GM21723 (cell line): ENCODE measurements at regions not wholly inside any gene's neighbourhood (a gene's known extent, or its start where the extent isn't known, plus 50 kb on each side); places are given as distances from the start of the nearest gene placed in this dataset.

Experiments
- ATAC-seq: cut with Tn5 transposase; IDR thresholded peaks from one replicate; pipeline ENCODE4 v1.9.1; 2021; ENCODE audit warnings: mild to moderate bottlenecking, moderate library complexity; ENCODE audit not compliant: unreplicated experiment

GRCh38 chr9:90979138-90979551 is 177.5 kb downstream of the SYK start:
- ATAC-seq: no peak

GRCh38 chr9:90979639-90980038 is 178.0 kb downstream of the SYK start:
- ATAC-seq: no peak

GRCh38 chr9:90981726-90982125 is 180.1 kb downstream of the SYK start:
- no peak for ATAC-seq

- ATAC-seq: no peak
These were observed 181.8 kb downstream of the SYK start for GRCh38 chr9:90983394-90983793.

GRCh38 chr9:90985631-90986030 is 184.0 kb downstream of the SYK start:
- ATAC-seq: no peak

GRCh38 chr9:90986161-90986560 is 184.5 kb downstream of the SYK start:
- no peak for ATAC-seq

GRCh38 chr9:90987566-90987965 is 185.9 kb downstream of the SYK start:
- ATAC-seq: no peak

GRCh38 chr9:90988318-90988717 is 186.7 kb downstream of the SYK start:
- no peak for ATAC-seq

GRCh38 chr9:90991953-90992352 is 190.3 kb downstream of the SYK start:
- no peak for ATAC-seq

- ATAC-seq: no peak
These were observed 193.9 kb downstream of the SYK start for GRCh38 chr9:90995516-90995915.

GRCh38 chr9:90996154-90997065 is 194.8 kb downstream of the SYK start:
- no peak for ATAC-seq

- ATAC-seq: no peak
These were observed 197.0 kb downstream of the SYK start for GRCh38 chr9:90998573-90998972.

GRCh38 chr9:90999425-91000397 is 198.1 kb downstream of the SYK start:
- ATAC-seq: no peak

- no peak for ATAC-seq
These were observed 199.6 kb downstream of the SYK start for GRCh38 chr9:91001146-91001611.

- no peak for ATAC-seq
These were observed 202.9 kb downstream of the SYK start for GRCh38 chr9:91004484-91004883.

GRCh38 chr9:91004992-91005391 is 203.4 kb downstream of the SYK start:
- no peak for ATAC-seq

- no peak for ATAC-seq
These were observed 204.4 kb downstream of the SYK start for GRCh38 chr9:91006046-91006445.

GRCh38 chr9:91008568-91008967 is 206.9 kb downstream of the SYK start:
- ATAC-seq: no peak

GRCh38 chr9:91011891-91012290 is 210.3 kb downstream of the SYK start:
- no peak for ATAC-seq

GRCh38 chr9:91012933-91013841 is 211.6 kb downstream of the SYK start:
- ATAC-seq: no peak
